Activated gamma-delta T cell treated with anti-CD3 and anti-CD28 coated beads, Interleukin-2, amount 50 U/mL, for 16 hours (primary cell): ENCODE measurements at regions not wholly inside any gene's neighbourhood (a gene's known extent, or its start where the extent isn't known, plus 50 kb on each side); places are given as distances from the start of the nearest gene placed in this dataset.
"Not testable (repeated sequence)": the region's sequence is repeated elsewhere in the genome, so short reads cannot be mapped to it uniquely, and the experiment has no call there.

Experiments used
- DNase-seq: peaks from one replicate; pipeline ENCODE4 v3.0.0-alpha.2; 2020; ENCODE audit warnings: low read depth

- no peak for DNase-seq
These were observed 131.3 kb upstream of the GMDS start for GRCh38 chr6:2376429-2377355.

GRCh38 chr6:2375443-2375842 is 130.0 kb upstream of the GMDS start:
- no peak for DNase-seq

GRCh38 chr6:2369606-2370005 is 124.2 kb upstream of the GMDS start:
- DNase-seq, result no peak

- DNase-seq, result no peak
These were observed 117.8 kb upstream of the GMDS start for GRCh38 chr6:2363211-2363610.

DNA sequence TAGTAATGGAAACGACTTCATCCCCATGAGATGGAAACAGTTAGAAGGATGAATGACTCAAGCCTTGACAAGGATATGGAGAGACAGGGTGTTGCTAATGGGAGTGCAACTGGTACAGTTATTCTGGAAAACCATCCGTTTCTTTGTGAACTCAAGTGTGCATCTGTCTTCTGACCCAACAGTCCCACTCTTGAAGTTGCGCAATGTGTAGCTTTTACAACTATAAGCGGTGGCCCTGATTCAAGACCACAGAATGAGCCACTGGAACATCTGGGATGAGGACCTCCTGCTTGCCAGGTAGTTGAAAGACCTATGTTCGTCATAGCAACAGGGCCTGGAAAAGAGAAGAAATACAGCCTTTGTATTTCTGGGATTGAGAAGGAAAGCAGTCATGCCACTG is 115.8 kb upstream of the GMDS start:
- no peak for DNase-seq

DNA sequence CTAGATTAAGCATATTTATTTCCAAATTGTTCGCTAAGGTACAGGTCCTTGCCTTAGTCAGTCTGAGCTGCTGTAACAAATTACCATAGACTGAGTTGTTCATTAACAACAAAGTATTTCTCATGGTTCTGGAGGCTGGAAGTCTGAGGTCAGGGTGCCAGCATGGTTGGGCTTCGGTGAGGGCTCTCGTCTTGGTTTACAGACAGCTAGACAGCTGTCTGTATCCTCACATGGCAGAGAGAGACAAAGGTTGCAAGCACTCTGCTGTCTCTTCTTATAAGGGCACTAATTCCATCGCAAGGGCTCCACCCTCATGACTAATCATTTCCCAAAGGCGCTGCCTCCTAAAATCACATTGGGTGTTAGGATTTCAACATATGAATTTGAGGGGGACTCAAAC is 115.3 kb upstream of the GMDS start:
- DNase-seq, result no peak

- DNase-seq, result no peak
These were observed 114.7 kb upstream of the GMDS start for GRCh38 chr6:2360126-2360525.

DNA sequence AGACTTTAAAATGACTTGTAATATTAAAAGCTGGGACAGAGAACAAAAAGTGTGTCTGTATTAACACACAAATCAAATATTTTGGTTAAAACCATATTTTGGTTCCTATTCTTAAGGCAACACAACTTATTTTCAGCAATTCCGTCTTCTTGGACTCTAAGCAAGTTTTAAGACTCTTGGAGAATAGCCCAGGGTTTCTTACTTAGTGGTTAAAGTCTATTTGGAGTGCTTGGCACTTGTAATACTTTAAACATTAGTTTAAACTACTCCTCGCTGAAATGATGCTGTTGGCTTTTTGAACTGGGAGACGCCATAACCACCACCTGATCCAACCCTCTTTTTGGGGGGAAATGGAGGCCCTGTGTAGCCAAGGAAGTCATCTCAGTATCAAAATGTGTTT is 109.7 kb upstream of the GMDS start:
- no peak for DNase-seq

GRCh38 chr6:2354138-2354491 is 108.7 kb upstream of the GMDS start:
- DNase-seq, result no peak

DNA sequence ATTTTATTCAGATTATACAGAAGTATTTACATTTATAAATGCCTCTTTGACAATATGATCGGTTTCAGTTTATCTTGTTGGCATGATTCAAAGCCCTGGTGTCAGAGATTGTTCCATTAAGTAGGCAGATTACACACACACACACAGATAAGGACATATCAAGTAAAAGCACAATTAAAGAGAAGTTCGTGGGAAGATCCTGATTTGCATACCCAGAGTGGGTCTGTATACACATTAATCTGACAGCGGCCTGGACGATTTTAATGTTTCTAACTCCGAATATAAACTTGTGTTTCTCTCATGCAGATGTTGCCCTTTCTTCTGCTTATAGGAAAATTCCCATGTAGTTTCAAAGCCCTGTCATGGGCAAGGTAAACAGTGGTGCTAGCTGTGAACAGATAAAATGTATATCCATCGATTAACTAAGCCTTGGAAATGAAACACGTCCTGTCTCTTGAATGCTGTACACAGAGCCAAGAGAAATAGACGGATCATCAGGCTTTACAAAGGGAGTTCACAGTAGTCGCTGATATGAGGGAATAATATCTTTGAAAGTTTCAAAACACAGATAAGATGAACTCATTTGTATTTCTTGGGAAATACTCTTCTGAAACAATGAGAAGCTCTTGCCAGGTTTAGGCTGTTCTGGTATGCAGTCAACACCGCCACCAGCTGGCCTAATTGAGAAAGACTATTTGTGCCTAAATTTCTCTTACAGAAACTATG is 108.2 kb upstream of the GMDS start:
- peak; percentile 32 for DNase-seq

DNA sequence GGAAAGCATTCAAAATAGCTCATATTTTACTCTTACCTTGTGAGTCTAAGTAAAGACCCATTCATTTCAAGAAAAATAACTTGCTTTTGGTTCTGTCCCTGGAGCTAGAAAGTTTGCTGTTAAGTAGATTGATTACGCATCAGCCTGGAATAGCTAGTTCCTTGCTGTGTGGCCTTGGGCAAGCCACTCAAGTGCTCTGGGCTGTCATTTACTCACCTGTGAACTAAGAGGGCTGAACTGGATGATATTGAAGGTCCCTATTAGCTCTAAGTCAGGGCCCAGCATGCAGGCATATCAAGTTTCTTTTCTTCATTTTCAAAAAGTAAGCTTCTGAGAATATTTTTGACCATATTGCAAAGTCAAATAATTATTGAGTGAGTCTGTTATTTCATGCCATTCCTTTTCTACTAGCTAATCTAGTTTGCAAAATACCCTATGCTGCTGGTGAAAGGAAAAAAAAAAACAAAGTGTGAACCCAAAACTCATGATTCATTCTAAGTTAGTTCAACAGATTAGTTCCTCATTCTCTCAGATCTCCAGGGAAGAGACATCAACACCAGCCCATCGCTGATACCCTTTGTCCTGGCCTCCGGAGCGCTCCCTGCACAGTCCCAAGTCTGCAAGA is 106.5 kb upstream of the GMDS start:
- no peak for DNase-seq

DNA sequence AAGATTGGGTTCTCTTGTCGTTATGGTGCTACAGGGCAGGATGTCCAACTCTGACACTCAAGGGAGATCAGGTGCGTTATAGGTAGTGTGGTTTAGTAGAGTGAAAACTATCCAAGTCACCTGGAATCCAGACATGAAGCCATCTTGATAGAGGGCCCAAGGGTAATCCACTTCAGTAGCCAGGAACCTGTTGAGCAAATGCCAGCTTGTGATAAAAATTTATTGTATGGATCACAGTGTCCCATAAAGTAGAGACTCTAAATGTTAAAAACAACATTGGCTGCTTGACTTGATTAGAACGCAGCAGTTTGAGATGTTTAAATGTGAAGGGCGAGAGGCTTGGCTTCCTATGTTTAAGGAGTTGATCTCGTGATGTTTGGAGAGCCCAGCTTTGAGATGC is 105.7 kb upstream of the GMDS start:
- no peak for DNase-seq

DNA sequence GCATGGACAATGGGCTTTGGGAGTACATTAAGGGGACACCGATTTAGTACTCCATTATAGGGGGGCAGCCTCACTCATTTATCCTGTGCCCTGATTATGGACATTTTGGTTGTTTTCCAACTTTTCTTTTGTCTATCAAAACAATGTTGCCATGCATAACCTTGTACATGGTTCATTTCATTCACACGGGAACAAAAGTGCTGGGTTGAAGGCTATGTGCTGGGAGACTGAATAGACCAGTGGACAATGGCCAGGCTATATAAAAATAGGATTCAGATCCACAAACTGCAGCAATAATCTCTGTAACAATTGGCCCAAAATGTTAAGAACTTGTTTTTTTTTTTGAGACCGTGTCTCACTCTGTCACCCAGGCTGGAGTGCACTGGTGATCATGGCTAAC is 100.7 kb upstream of the GMDS start:
- DNase-seq, result no peak

GRCh38 chr6:2344319-2344905 is 99.0 kb upstream of the GMDS start:
- DNase-seq, result no peak

DNA sequence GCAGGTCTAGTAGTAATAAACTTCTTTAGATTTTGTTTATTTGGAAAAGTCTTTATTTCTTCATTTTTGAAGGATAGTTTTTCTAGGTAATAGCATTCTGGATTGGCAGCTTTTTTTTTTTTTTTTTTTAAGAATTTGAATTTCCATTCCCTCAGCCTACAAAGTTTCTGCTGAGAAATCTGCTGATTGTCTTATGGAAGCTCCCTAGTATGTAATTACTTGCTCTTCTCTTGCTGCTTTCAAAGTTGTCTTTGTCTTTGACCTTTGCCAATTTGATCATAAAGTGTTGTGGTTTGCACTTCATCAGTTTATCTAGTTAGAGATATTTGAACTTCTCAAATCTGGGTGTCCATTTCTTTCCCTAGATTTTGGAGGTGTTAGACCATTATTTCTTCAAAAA is 82.2 kb upstream of the GMDS start:
- DNase-seq, result no peak

GRCh38 chr6:2324166-2324953 is 79.0 kb upstream of the GMDS start:
- DNase-seq, result no peak

- not testable (repeated sequence) for DNase-seq
These were observed 72.1 kb upstream of the GMDS start for GRCh38 chr6:2317498-2317897.

GRCh38 chr6:2314641-2315040 is 69.2 kb upstream of the GMDS start:
- no peak for DNase-seq

DNA sequence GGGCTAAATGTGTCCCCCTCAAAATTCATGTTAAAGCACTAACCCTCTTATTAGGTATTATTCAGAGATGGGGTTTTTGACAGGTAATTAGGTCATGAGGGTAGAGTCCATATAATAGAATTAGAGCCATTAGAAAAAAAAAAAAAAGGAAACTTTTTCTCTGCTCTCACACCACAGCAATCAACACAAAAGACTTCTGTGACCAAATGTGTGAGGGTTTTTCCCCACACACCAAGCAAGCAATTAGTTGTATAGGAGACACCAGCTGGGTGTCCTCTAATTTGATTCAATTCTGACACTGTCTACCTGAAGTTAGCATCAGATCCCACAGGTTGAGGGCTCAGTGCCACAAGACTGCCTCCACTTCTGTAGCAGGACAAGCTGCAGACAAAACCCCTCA is 64.6 kb upstream of the GMDS start:
- no peak for DNase-seq

DNA sequence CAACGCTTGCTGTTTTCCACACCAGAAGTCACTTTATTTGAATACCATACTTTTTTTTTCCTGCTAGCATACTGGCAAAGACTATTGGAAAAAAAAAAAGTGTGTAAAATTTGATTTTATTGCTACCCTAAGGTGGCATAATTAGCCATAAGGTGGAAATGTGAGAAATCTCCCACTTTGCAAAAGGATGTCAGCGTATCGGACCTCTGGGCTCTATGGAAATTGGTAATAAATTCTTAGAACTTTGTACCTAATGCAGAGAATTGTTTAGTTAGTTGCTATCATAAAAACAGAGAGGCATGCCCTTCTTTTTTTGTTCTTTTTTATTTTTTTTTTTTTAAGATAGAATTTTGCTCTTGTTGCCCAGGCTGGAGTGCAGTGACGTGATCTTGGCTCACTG is 63.7 kb upstream of the GMDS start:
- no peak for DNase-seq

GRCh38 chr6:2307799-2308198 is 62.4 kb upstream of the GMDS start:
- no peak for DNase-seq

DNA sequence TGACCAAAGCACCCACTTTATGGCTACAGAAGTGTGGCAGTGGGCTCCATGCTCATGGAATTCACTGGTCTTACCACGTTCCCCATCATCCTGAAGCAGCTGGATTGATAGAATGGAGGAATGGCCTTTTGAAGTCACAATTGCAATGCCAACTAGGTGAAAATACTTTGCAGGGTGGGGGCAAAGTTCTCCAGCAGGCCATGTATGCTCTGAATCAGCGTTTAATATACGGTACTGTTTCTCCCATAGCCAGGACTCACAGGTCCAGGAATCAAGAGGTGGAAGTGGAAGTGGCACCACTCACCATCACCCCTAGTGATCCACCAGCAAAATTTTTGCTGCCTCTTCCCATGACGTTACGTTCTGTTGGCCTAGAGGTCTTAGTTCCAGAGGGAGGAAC is 60.5 kb upstream of the GMDS start:
- no peak for DNase-seq
